Stimulated activated naive CD8-positive, alpha-beta T cell treated with anti-CD3 and anti-CD28 coated beads, Interleukin-15, amount 100 ng/mL, for 72 hours (primary cell): ENCODE measurements at regions not wholly inside any gene's neighbourhood (a gene's known extent, or its start where the extent isn't known, plus 50 kb on each side); places are given as distances from the start of the nearest gene placed in this dataset.

ENCODE experiments used
- ATAC-seq: fragments of 150-1000 bp; cut with Tn5 transposase; 2 replicates; pipeline ENCODE4 v1.10.0; 2021; ENCODE audit warnings: mild to moderate bottlenecking, moderate library complexity
- DNase-seq, 2 donors: peaks; one replicate each; pipeline ENCODE4 v3.0.0; 2021 to 2022
- H3K27ac Mint-ChIP-seq, 2 donors: one replicate each; pipeline ENCODE4 v1.8.0; 2022; ENCODE audit warnings: mild to moderate bottlenecking in 2 of 2, mixed read lengths in 2 of 2, moderate library complexity in 2 of 2
- H3K27me3 Mint-ChIP-seq: one replicate; pipeline ENCODE4 v1.8.0; 2022; ENCODE audit warnings: mixed read lengths
- H3K4me1 Mint-ChIP-seq: one replicate; pipeline ENCODE4 v1.8.0; 2022; ENCODE audit warnings: mild to moderate bottlenecking, mixed read lengths
- H3K4me3 Mint-ChIP-seq, 2 donors: one replicate each; pipeline ENCODE4 v1.8.0; 2022; ENCODE audit warnings: mild to moderate bottlenecking in 2 of 2, mixed read lengths in 2 of 2, moderate library complexity in 1 of 2
- H3K9me3 Mint-ChIP-seq, 2 donors: one replicate each; pipeline ENCODE4 v1.8.0; 2022; ENCODE audit warnings: mixed read lengths in 2 of 2

GRCh38 chr16:49910541-49911071 is 54.7 kb upstream of the ZNF423 start:
- Mint-ChIP-seq H3K4me1 (no peaks in the 10 kb centered on the region), H3K27ac (no peak overlapping the region)
- ATAC-seq, result no peak

GRCh38 chr16:49911430-49911829 is 55.5 kb upstream of the ZNF423 start:
- H3K27me3 Mint-ChIP-seq, result peaks cover 7% of the 10 kb centered on the region
- no peak overlapping the region for H3K27ac Mint-ChIP-seq
- ATAC-seq, result no peak
- H3K4me3 Mint-ChIP-seq, result no peak overlapping the region
- DNase-seq, result no peak
- H3K4me1 Mint-ChIP-seq, result no peaks in the 10 kb centered on the region
- peaks cover 0 to 7% of the 10 kb centered on the region in 2 donors for H3K9me3 Mint-ChIP-seq

More at GRCh38 chr16:49910541-49911071, 54.7 kb upstream of the ZNF423 start:
- H3K27me3 Mint-ChIP-seq, result peaks cover 7% of the 10 kb centered on the region
- H3K4me3 Mint-ChIP-seq, result no peak overlapping the region
- no peak for DNase-seq
- H3K9me3 Mint-ChIP-seq, result peaks cover 0 to 7% of the 10 kb centered on the region in 2 donors

GRCh38 chr16:49912721-49913120 is 56.8 kb upstream of the ZNF423 start:
- H3K4me3 Mint-ChIP-seq, result no peak overlapping the region
- no peaks in the 10 kb centered on the region for H3K4me1 Mint-ChIP-seq
- no peak for DNase-seq
- peaks cover 7% of the 10 kb centered on the region for H3K27me3 Mint-ChIP-seq
- ATAC-seq, result no peak
- H3K27ac Mint-ChIP-seq, result no peak overlapping the region
- H3K9me3 Mint-ChIP-seq, result peaks cover 0 to 7% of the 10 kb centered on the region in 2 donors

GRCh38 chr16:49913720-49914119 is 57.8 kb upstream of the ZNF423 start:
- ATAC-seq (no peak), DNase-seq (no peak)
- H3K27ac Mint-ChIP-seq, result peak overlapping the region in 1 of 2 donors; percentile 19
- H3K4me3 Mint-ChIP-seq, result no peak overlapping the region
- H3K4me1 Mint-ChIP-seq, result no peaks in the 10 kb centered on the region
- H3K9me3 Mint-ChIP-seq, result peaks cover 0 to 7% of the 10 kb centered on the region in 2 donors
- H3K27me3 Mint-ChIP-seq, result no peaks in the 10 kb centered on the region

DNA sequence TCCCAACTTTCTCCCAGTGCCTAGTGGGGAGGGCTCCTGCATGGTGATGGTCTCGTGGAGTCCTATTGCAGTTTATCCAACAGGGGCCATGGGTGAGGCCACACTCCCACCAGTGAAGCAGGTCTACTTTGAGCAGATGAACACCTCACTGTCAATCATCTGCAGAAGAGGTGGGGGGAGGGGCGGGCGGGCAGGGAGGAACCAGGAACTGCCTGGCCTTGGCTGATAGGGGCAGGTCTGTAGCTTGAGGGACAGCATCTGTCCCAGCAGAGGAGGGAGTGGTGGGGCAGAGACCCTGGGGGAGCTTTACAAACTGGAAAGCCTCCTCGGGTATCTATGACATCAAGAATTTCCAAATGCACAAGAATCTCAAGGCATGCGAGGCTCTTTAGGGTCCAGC is 58.7 kb upstream of the ZNF423 start:
- no peak overlapping the region for H3K27ac Mint-ChIP-seq
- no peaks in the 10 kb centered on the region for H3K27me3 Mint-ChIP-seq
- no peaks in the 10 kb centered on the region for H3K4me1 Mint-ChIP-seq
- no peak overlapping the region for H3K4me3 Mint-ChIP-seq
- peaks cover 0 to 7% of the 10 kb centered on the region in 2 donors for H3K9me3 Mint-ChIP-seq
- DNase-seq (no peak), ATAC-seq (no peak)

- H3K4me3 Mint-ChIP-seq, result no peak overlapping the region
- DNase-seq (no peak), ATAC-seq (no peak)
- no peaks in the 10 kb centered on the region for H3K9me3 Mint-ChIP-seq
- no peak overlapping the region for H3K27ac Mint-ChIP-seq
- H3K27me3 Mint-ChIP-seq, result peaks cover 3% of the 10 kb centered on the region
- no peaks in the 10 kb centered on the region for H3K4me1 Mint-ChIP-seq
Observed at GRCh38 chr16:49918257-49918656, 62.3 kb upstream of the ZNF423 start.

- Mint-ChIP-seq H3K27ac (no peak overlapping the region), H3K4me3 (no peak overlapping the region), H3K27me3 (peaks cover 14% of the 10 kb centered on the region), H3K4me1 (no peaks in the 10 kb centered on the region), H3K9me3 (no peaks in the 10 kb centered on the region)
- DNase-seq, result no peak
- ATAC-seq, result no peak
Observed at GRCh38 chr16:49919327-49919726, 63.4 kb upstream of the ZNF423 start.

DNA sequence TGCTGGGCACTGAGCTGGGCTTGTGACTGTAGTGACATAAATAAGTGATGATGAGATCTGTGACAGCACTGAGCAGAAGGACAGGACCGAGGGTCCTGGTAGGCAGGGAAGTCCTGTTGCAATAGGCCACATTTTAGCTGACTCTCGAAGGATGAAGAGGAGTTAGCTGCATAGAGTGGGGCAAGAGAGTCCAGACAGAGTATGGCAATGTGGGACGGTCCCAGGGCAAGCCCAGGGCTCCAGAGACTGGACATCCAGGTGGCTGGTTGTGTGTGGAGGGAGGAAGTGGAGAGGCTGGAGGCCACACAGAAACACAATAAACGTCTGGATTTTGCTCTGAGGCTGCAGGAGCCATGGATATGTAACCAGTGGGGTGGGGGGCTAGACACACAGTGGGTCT is 64.5 kb upstream of the ZNF423 start:
- no peak for DNase-seq
- no peaks in the 10 kb centered on the region for H3K4me1 Mint-ChIP-seq
- H3K27me3 Mint-ChIP-seq, result peaks cover 19% of the 10 kb centered on the region
- no peak overlapping the region for H3K4me3 Mint-ChIP-seq
- H3K9me3 Mint-ChIP-seq, result no peaks in the 10 kb centered on the region
- no peak overlapping the region for H3K27ac Mint-ChIP-seq
- no peak for ATAC-seq

DNA sequence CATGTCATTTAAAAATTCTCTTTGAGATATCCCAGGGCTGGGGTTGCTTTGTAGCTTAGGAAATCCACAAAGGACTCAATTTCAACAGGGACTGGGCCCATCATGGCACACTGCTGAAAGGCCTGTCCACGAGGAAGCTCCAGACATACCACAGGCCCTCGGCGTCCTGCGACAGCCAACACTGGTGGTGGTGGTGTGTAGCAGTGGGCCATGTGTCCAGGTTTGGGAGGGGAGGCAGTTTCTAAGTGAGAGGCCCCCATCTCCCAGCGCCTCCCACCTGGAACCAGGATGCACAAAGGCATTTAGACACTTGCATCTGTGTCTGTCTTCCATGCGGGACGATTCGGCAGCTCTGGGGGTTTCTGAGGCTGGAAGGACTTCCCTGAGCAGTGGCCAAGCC is 65.2 kb upstream of the ZNF423 start:
- H3K27ac Mint-ChIP-seq, result no peak overlapping the region
- no peaks in the 10 kb centered on the region for H3K4me1 Mint-ChIP-seq
- DNase-seq (no peak), ATAC-seq (no peak)
- peaks cover 19% of the 10 kb centered on the region for H3K27me3 Mint-ChIP-seq
- H3K9me3 Mint-ChIP-seq, result no peaks in the 10 kb centered on the region
- no peak overlapping the region for H3K4me3 Mint-ChIP-seq

DNA sequence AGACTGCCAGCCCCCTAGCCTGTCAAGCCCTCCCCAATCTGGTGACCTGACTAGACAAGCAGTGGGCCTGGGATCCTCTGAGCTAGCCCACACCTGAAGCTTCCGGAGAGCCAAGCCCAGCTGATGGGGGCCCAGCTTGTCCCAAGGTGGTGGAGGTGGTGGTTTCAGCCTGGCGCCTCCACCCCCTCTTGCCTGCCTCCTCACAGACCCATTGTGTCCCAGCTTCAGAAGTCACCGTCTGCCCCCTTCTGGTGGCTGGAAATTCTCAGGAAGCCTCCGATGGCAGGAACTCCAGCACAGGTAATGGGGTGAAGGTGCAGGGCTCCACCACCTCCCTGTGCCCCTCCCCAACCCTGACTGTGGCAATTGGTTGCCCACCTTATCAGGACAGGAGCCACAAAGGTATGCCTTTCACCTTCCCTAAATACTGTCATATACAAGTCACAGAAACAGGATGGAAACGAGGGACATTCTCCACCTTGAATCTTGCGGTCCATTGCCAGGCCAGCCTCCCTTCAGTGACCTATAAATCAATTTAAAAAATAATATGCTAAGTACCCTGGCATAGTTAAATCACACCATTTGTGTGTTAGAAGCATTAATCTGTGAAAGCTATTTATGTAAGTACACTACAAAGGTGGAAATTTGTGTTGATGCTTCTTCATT is 66.0 kb upstream of the ZNF423 start:
- ATAC-seq (peak; percentile 64), DNase-seq (peak; percentile 30 to 44)
- Mint-ChIP-seq H3K4me3 (no peak overlapping the region), H3K4me1 (no peaks in the 10 kb centered on the region), H3K27me3 (peaks cover 19% of the 10 kb centered on the region), H3K27ac (peak overlapping the region in 1 of 2 donors; percentile 34), H3K9me3 (no peaks in the 10 kb centered on the region)

GRCh38 chr16:49923411-49923810 is 67.5 kb upstream of the ZNF423 start:
- Mint-ChIP-seq H3K27me3 (peaks cover 23% of the 10 kb centered on the region), H3K4me3 (no peak overlapping the region), H3K27ac (no peak overlapping the region), H3K4me1 (no peaks in the 10 kb centered on the region), H3K9me3 (no peaks in the 10 kb centered on the region)
- no peak for DNase-seq
- no peak for ATAC-seq

- Mint-ChIP-seq H3K4me1 (no peaks in the 10 kb centered on the region), H3K27me3 (peaks cover 27% of the 10 kb centered on the region), H3K4me3 (no peak overlapping the region), H3K27ac (no peak overlapping the region), H3K9me3 (no peaks in the 10 kb centered on the region)
- no peak for ATAC-seq
- DNase-seq, result no peak
Observed at GRCh38 chr16:49924078-49924477, 68.2 kb upstream of the ZNF423 start.

- Mint-ChIP-seq H3K27ac (no peak overlapping the region), H3K4me3 (no peak overlapping the region), H3K27me3 (peaks cover 38% of the 10 kb centered on the region), H3K4me1 (no peaks in the 10 kb centered on the region), H3K9me3 (no peaks in the 10 kb centered on the region)
- ATAC-seq (no peak), DNase-seq (no peak)
Observed at GRCh38 chr16:49926941-49927340, 71.0 kb upstream of the ZNF423 start.

DNA sequence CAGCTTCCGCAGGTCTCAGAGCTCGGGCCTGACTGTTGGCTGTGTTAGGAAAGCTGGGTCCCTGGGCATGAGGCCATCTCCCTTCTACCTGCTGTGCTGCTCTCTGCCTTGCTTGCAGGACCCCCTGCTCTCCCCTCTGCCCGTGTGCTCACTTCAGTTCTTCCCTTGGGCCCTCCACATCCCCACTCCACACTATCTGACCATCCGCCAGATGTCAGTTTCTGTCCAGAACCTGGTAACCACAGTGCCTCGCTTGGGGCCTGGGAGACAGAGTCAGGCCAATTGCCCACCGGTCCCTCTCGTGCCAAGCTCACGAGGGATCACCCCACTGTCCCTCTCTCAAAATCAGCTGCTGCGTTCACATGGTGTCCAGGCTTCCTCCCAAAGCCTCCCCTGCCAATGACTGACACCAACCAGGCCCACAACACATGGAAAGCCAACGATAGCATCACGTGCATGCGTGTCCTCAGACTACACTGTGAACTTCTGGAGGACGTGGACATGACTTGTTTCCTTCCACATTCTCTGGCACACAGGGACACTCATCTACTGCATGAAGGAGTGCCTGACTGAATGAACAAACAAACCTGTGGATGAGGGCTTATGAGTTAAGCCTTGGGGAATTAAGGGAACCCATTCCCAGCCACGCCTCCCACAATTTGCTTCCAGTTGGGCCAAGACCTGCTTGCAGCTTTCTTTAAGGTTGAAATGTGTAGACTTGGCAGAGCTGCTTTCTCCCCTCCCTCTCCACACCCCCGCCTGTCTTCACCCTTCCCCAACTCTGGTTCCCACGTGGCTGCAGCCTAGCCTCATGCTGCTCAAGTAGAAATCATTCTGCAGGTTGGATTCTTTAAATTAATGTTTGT is 72.5 kb upstream of the ZNF423 start:
- DNase-seq (no peak), ATAC-seq (no peak)
- no peaks in the 10 kb centered on the region for H3K4me1 Mint-ChIP-seq
- peaks cover 34% of the 10 kb centered on the region for H3K27me3 Mint-ChIP-seq
- no peaks in the 10 kb centered on the region for H3K9me3 Mint-ChIP-seq
- no peak overlapping the region for H3K27ac Mint-ChIP-seq
- H3K4me3 Mint-ChIP-seq, result no peak overlapping the region

GRCh38 chr16:49929626-49930025 is 73.7 kb upstream of the ZNF423 start:
- Mint-ChIP-seq H3K27me3 (peaks cover 31% of the 10 kb centered on the region), H3K9me3 (no peaks in the 10 kb centered on the region), H3K4me1 (no peaks in the 10 kb centered on the region), H3K4me3 (no peak overlapping the region), H3K27ac (no peak overlapping the region)
- no peak for DNase-seq
- ATAC-seq, result no peak

DNA sequence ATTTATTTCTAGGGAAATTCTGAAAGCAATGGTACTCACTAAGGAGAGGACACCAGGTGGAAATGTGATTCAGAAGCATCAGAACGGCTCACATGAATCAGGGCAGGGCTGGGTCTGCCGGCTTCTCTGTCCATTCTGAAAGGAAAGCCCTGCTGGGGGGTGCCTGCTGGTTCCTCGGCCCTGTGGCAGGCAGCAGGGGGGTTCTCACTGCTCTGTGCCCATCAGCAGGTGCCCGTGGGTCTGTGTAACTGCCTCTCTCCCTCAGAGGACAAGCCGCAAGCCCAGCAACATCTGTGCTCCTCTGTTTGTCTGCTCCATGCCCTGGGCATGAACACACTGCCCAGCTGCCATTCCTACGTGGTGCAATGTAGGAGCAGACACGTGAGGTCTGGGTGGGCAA is 74.9 kb upstream of the ZNF423 start:
- no peak overlapping the region for H3K4me3 Mint-ChIP-seq
- ATAC-seq (no peak), DNase-seq (no peak)
- H3K4me1 Mint-ChIP-seq, result no peaks in the 10 kb centered on the region
- H3K27me3 Mint-ChIP-seq, result peaks cover 29% of the 10 kb centered on the region
- H3K27ac Mint-ChIP-seq, result no peak overlapping the region
- no peaks in the 10 kb centered on the region for H3K9me3 Mint-ChIP-seq
